Hematopoietic multipotent progenitor cell treated with erythropoietin and hydrocortisone succinate and interleukin-3 and kit ligand, for 17 days (in vitro differentiated cells): ENCODE measurements at regions not wholly inside any gene's neighbourhood (a gene's known extent, or its start where the extent isn't known, plus 50 kb on each side); places are given as distances from the start of the nearest gene placed in this dataset.
"Not testable (repeated sequence)": the region's sequence is repeated elsewhere in the genome, so short reads cannot be mapped to it uniquely, and the experiment has no call there.

Experiments
- DNase-seq: peaks from one replicate; pipeline ENCODE4 v3.0.0-alpha.2; 2015; ENCODE audit warnings: low spot score

DNA sequence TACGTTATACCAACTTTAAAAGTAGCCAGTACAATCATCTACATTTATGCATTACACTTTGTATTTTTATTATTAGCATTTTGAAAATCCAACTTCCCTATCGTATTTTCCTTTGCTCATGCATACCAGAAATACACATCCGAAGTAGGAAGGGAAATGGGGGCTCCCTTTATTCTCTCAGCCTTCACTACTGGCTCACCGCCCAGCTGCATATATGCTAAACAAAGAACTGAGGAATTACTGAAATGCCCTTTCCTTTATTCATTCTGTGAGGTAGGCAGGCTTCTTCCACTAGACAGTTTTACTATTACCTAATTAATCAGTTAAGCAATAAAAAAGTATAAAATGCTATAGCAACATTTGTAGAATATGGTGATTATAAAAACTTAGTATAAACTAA, 291.6 kb downstream of the KLF12 start:
- DNase-seq: no peak

DNA sequence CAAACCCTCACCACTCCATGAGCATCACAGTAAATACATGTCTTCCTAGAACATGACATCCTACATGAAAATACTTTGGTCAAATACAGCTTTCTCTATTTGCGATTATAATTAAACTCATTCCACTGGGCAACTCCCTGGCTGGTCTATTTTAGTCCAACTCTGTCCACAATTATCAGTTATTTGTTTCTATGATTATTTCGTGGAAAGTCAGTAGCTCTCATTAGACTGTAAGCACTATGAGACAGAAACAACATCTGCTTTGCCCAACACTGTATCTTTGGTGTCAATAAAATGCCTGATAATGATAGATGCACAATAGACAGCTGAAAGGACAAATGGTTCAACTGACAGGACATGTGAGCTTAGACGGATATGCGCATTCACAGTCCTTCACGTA, 292.0 kb downstream of the KLF12 start:
- DNase-seq: no peak

- DNase-seq: no peak
These were observed 297.1 kb downstream of the KLF12 start for GRCh38 chr13:73837147-73837546.

- peak; percentile 6 for DNase-seq
These were observed 299.0 kb downstream of the KLF12 start for GRCh38 chr13:73835138-73835721.

DNA sequence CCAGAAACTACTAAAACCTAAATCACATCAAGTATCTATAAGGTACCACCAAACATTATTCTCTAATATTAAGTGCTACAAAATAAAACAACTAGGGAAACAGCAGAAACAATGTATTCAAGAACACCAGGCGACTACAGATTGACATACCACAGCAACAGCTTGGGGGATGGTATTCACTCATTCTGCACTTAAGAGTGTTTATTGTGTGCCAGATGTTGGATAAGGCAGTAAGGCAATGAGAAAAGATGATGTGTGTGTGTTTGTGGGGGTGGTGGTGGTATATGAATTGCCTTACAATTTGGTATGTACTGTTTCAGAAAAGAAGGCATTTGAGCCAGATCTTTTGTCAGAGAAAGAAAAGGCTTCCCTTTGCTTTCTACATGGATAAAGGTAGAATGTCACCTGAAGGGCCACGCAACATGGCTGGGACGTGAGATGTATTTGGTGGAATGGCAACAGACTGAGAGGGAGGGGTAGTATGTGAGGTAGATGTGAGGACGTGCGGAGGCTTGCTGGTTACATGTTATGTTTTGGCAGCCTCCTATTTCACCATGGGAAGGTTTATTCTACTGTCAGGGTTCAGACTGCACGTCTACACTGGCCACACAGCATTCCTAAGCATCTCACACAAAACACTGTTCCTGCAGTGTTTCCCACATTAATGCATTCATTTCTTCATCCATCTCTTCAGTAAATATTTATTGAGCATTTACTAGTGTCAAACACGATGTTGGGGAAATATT, 300.7 kb downstream of the KLF12 start:
- no peak for DNase-seq

GRCh38 chr13:73832825-73833224, 301.4 kb downstream of the KLF12 start:
- DNase-seq: no peak

GRCh38 chr13:73832128-73832588, 302.0 kb downstream of the KLF12 start:
- DNase-seq: no peak

GRCh38 chr13:73829416-73829815, 304.8 kb downstream of the KLF12 start:
- DNase-seq: no peak

GRCh38 chr13:73828811-73829210, 305.4 kb downstream of the KLF12 start:
- no peak for DNase-seq

- no peak for DNase-seq
These were observed 306.8 kb downstream of the KLF12 start for GRCh38 chr13:73827434-73827833.

GRCh38 chr13:73825143-73825542, 309.1 kb downstream of the KLF12 start:
- no peak for DNase-seq

GRCh38 chr13:73822668-73823592, 311.3 kb downstream of the KLF12 start:
- DNase-seq: no peak

DNA sequence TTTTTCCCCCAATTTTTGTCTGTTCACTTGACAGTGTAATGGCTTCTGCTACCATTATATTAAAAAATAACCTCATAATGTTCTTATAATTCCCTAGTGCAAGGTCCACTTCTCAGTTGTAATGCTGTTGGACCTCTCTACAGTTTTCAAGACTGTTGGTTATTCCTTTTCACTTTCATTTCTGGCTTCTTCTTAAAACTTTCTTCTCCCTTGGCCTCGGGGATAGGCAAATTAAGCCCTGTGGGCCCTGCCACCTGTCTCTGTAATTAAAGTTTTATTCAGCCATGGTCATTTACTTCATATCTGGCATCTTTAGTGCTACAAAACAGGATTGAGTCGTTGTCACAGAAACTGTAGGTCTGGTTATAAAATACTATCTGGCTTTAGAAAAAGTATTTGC, 313.5 kb downstream of the KLF12 start:
- DNase-seq: no peak

- DNase-seq: no peak
These were observed 313.9 kb downstream of the KLF12 start for GRCh38 chr13:73820285-73820684.

- DNase-seq: no peak
These were observed 314.5 kb downstream of the KLF12 start for GRCh38 chr13:73819711-73820110.

DNA sequence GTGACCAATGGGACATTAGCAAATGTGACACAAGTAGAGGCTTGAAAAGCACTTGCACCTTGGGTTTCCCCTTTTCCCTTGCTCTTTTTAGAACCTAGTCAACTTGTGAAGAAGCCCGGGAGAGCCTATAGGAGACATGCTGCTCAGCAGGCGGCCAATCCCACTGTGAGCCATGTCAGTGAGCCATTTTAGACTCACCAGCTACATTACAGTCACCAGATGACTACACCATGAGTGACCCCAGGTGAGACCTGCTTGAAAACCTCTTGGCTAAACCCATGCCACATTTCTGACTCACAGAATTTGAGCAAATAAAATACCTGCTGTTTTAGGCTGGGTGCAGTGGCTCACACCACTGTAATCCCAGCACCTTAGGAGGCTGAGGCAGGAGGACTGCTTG, 317.5 kb downstream of the KLF12 start:
- DNase-seq: no peak

- DNase-seq: no peak
These were observed 318.4 kb downstream of the KLF12 start for GRCh38 chr13:73815796-73816195.

GRCh38 chr13:73810647-73811046, 323.6 kb downstream of the KLF12 start:
- DNase-seq: no peak

DNA sequence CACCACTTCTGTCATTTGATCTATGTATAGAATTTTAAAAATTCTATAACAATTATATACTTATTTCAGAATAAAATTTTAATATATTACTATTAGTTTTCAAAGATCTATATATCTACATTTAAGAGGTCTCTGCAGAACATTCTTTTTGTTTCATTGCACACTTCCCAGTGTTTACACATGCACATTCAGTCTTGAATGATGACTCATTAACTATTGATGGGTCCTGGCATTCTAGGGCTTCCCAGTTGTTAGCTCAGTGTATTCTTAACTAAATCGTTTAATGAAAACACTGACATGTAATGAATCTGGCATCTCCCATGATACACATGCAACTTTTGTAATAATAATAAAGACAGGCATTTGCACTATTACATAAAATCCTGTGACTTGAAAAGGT, 324.6 kb downstream of the KLF12 start:
- DNase-seq: no peak

- no peak for DNase-seq
These were observed 325.9 kb downstream of the KLF12 start for GRCh38 chr13:73808318-73808717.

- DNase-seq: not testable (repeated sequence)
These were observed 328.8 kb downstream of the KLF12 start for GRCh38 chr13:73805326-73805958.

GRCh38 chr13:73803997-73804396, 330.2 kb downstream of the KLF12 start:
- DNase-seq: no peak
